Activated CD8-positive, alpha-beta memory T cell treated with anti-CD3 and anti-CD28 coated beads, Interleukin-2, amount 50 U/mL, for 4 hours (primary cell): ENCODE measurements at regions not wholly inside any gene's neighbourhood (a gene's known extent, or its start where the extent isn't known, plus 50 kb on each side); places are given as distances from the start of the nearest gene placed in this dataset.
"Not testable (repeated sequence)": the region's sequence is repeated elsewhere in the genome, so short reads cannot be mapped to it uniquely, and the experiment has no call there.

ENCODE experiments used
- DNase-seq: peaks from one replicate; pipeline ENCODE4 v3.0.0-alpha.2; 2020

GRCh38 chr12:86727160-86727559, 471.0 kb upstream of the MGAT4C start:
- DNase-seq = no peak

- no peak for DNase-seq
Observed at GRCh38 chr12:86724716-86725115, 468.5 kb upstream of the MGAT4C start.

GRCh38 chr12:86723326-86723725, 467.1 kb upstream of the MGAT4C start:
- no peak for DNase-seq

- DNase-seq = no peak
Observed at GRCh38 chr12:86721713-86722397, 465.7 kb upstream of the MGAT4C start.

- DNase-seq = no peak
Observed at GRCh38 chr12:86719381-86719780, 463.2 kb upstream of the MGAT4C start.

GRCh38 chr12:86713121-86713520, 456.9 kb upstream of the MGAT4C start:
- DNase-seq = no peak

- DNase-seq = no peak
Observed at GRCh38 chr12:86712425-86712843, 456.2 kb upstream of the MGAT4C start.

- no peak for DNase-seq
Observed at GRCh38 chr12:86711731-86712130, 455.5 kb upstream of the MGAT4C start.

- no peak for DNase-seq
Observed at GRCh38 chr12:86710109-86710508, 453.9 kb upstream of the MGAT4C start.

- DNase-seq = not testable (repeated sequence)
Observed at GRCh38 chr12:86709017-86709416, 452.8 kb upstream of the MGAT4C start.

GRCh38 chr12:86698641-86698980, 442.4 kb upstream of the MGAT4C start:
- no peak for DNase-seq

GRCh38 chr12:86697916-86698640, 441.9 kb upstream of the MGAT4C start:
- DNase-seq = no peak

- DNase-seq = no peak
Observed at GRCh38 chr12:86683568-86684304, 427.5 kb upstream of the MGAT4C start.

- no peak for DNase-seq
Observed at GRCh38 chr12:86681060-86681459, 424.9 kb upstream of the MGAT4C start.

- DNase-seq = no peak
Observed at GRCh38 chr12:86675197-86675596, 419.0 kb upstream of the MGAT4C start.

- no peak for DNase-seq
Observed at GRCh38 chr12:86670986-86671385, 414.8 kb upstream of the MGAT4C start.

- no peak for DNase-seq
Observed at GRCh38 chr12:86669010-86669409, 412.8 kb upstream of the MGAT4C start.

GRCh38 chr12:86666316-86666715, 410.1 kb upstream of the MGAT4C start:
- no peak for DNase-seq

GRCh38 chr12:86663716-86664115, 407.5 kb upstream of the MGAT4C start:
- DNase-seq = no peak

- no peak for DNase-seq
Observed at GRCh38 chr12:86663173-86663572, 407.0 kb upstream of the MGAT4C start.

GRCh38 chr12:86662464-86662863, 406.3 kb upstream of the MGAT4C start:
- DNase-seq = no peak

GRCh38 chr12:86660488-86661147, 404.4 kb upstream of the MGAT4C start:
- DNase-seq = no peak

GRCh38 chr12:86659985-86660384, 403.8 kb upstream of the MGAT4C start:
- DNase-seq = no peak
